HG03196 (cell line): ENCODE measurements at regions not wholly inside any gene's neighbourhood (a gene's known extent, or its start where the extent isn't known, plus 50 kb on each side); places are given as distances from the start of the nearest gene placed in this dataset.
"Not testable (repeated sequence)": the region's sequence is repeated elsewhere in the genome, so short reads cannot be mapped to it uniquely, and the experiment has no call there.

Experiments
- ATAC-seq: cut with Tn5 transposase; IDR thresholded peaks from one replicate; pipeline ENCODE4 v1.9.1; 2021; ENCODE audit not compliant: unreplicated experiment

- ATAC-seq, result no peak
Observed at GRCh38 chr7:92976931-92977330, 140.6 kb upstream of the CDK6 start.

DNA sequence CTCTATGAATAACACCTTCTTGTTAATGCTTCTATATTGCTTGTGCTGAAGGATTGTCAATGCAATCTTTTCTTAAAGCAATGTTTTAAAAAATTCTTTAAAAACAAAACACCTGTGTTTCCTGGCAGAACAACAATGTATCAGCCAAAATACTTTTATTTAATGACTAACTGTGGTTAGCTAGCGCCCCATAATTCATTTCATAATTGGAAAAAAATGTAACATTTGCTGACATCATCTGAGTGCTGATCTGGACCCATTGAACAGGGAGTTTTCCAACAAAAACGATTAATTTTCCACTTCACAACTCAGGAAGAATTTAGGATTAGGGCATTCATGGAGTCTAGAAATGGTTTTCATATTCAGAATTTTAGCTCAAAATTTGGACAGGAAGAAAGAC, 137.6 kb upstream of the CDK6 start:
- no peak for ATAC-seq

DNA sequence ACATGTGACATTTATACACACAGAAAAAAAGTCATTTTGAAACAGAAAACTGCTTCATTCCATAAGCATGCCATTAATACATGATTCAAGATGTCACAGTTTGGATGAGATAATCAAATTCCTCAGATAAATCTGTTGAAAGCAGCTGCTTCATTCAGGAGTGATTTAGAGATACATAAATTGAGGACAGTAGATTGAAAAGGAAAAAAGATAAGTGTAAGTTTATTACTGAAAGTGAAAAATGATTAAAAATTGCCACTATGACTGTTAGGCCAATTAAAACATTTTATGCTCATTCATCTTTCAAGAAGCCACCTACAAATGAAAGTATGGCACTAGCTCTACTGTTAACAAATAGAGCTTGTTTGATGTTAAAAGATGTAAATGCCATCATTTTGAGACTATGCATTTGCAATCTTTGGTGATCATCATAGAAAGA, 136.9 kb upstream of the CDK6 start:
- ATAC-seq, result no peak

- no peak for ATAC-seq
Observed at GRCh38 chr7:92972441-92972840, 136.1 kb upstream of the CDK6 start.

DNA sequence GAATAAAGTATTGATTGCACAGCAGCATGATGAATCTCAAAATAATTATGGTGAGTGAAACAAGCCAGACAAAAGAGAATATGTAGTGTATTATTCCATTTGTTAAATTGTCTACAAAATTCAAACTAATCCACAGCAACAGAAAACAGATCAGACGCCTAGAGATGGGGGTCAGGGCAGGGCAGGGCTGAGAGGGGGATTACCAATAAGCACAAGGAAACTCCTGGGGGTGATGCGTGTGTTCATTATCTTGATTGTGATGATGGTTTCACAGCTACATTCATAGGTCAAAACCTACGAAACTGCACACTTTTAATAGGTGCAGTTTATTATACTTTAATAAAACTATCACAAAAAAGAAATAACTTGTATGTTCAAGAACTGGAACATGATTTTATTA, 132.7 kb upstream of the CDK6 start:
- no peak for ATAC-seq

DNA sequence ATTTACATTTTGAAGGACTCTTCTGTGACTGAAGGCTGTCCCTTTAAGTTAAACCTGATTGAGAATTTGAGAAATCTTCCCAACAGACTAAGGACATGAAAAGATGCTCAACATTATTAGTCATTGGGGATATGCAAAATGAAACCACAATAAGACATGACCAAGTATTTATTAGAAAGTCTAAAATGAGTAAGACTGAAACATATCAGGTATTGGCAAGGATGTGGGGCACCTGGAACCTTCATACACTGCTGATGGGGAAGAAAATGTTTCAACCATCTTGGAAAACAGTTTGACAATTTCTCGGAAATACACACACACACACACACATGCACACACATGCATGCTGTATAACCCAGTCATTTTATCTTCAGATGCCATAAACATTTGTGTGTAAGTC, 132.1 kb upstream of the CDK6 start:
- ATAC-seq, result no peak

GRCh38 chr7:92967238-92967637, 130.9 kb upstream of the CDK6 start:
- no peak for ATAC-seq

DNA sequence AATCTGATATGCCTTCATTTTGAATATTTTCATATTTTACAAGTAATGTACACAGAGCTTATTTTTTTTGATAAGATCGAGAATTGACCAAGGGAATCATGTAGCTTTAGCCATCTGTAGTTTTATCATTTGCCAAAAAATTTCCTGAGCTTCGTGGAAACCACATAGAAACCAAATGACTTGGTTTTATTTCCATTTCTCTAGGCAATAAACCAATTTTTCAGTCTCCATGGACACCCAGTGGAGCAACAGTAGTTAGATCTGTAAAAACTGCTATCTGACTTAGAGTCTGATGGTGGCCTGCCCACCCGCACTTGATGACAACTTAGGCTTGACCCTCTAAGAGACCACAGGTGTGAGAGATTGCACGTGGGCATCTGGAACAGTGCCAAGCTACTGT, 127.8 kb upstream of the CDK6 start:
- no peak for ATAC-seq

- ATAC-seq, result no peak
Observed at GRCh38 chr7:92963566-92963965, 127.2 kb upstream of the CDK6 start.

DNA sequence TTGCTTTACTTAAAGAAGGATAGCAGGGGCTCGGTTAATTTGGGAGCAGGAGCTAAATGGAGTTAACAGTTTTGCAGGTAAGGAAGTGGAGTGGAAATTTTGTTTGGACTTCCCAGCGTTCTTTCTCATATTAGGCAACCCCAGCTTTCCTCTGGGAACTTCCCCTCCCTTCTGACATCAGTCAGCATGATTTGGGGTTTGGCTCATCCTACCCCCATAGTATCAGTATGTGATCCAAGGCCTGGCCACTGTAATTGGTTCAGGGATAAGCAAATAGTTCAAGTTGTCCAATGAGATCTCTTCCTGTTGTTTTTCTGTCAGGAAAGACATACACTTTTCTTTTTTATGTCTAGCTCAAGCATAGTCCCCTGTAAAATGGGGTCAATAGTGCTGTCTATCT, 125.6 kb upstream of the CDK6 start:
- no peak for ATAC-seq

DNA sequence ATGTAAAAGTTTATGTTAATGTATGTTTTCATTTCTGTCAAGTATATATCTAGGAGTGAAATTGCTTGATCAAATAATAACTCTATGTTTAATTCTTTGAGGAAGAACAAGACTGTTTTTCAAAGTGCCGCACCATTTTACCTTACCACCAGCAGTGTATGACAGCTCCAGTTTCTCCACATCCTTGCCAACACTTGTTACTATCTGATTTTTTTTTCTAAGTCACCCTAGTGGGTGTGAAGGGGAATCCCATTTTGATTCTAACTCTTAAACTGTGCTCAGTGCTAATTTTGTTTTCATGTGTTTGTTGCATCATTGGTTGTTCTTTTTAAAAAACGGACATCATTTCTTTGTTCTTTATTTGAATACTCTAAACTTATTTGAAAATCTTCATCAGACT, 120.2 kb upstream of the CDK6 start:
- ATAC-seq, result no peak

DNA sequence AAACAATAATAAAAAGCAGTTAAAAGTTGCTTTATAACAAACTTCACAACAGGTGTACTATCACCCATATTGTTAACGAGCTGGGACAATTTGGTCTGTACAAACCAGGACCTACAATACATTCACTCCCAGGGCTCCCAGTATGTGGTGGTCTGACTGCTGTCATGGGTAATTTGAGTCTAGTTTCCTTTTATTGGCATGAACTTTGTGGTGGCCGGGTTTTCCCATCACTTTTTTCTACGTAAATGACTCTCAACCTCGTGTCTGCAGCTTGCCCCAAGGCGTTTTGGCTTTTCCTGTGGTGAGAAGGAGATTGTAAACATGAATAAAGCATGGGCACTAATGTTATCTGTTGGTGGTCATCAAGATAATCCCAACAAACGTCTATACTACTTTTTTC, 118.7 kb upstream of the CDK6 start:
- no peak for ATAC-seq

- no peak for ATAC-seq
Observed at GRCh38 chr7:92953657-92954056, 117.3 kb upstream of the CDK6 start.

GRCh38 chr7:92949748-92950147, 113.4 kb upstream of the CDK6 start:
- no peak for ATAC-seq

GRCh38 chr7:92945840-92946239, 109.5 kb upstream of the CDK6 start:
- ATAC-seq, result no peak

- ATAC-seq, result no peak
Observed at GRCh38 chr7:92944633-92945032, 108.3 kb upstream of the CDK6 start.

DNA sequence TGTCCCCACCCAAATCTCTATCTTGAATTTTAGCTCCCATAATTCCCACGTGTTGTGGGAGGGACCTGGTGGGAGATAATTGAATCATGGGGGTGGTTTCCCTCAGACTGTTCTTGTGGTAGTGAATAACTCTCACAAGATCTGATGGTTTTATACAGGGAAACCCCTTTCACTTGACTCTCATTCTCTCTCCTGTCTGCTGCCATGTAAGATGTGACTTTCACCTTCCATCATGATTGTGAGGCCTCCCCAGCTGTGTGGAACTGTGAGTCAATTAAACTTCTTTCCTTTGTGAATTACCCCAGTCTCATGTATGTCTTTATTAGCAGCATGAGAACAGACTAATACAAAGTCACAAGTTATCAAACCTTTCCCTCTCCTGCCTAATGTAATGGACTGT, 106.3 kb upstream of the CDK6 start:
- ATAC-seq, result not testable (repeated sequence)

DNA sequence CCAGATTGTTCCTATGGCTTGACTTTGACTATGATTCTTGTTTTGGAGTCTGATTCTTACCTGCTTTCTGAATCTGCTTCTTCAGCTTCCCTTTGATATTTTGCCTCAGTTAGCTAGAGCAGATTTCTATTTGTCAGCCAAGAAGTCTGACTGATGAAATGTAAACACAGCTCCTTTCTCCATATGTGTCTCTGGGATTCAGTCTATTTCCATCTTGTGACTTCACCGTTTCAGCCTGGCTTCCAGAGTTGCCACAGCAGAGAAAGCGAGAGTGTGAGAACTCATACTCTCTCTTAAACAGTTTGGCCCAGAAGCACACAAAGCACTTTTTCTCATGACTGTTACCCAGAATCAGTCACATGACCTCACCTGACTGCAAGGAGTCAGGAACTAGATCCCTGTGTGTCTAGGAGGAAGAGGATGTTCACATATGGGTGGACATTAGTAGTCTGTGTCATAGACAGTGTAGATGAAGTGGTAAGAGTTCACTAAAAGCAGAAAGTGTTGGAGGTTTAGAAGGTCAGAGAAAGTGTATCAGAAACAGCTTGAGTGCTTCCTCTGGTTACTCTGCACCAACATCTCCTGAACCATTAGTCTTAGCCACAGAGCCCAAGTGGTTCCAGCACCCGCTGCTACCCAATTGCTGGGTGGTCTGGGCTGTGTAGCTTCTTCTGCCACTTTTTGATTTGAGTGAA, 103.4 kb upstream of the CDK6 start:
- no peak for ATAC-seq

DNA sequence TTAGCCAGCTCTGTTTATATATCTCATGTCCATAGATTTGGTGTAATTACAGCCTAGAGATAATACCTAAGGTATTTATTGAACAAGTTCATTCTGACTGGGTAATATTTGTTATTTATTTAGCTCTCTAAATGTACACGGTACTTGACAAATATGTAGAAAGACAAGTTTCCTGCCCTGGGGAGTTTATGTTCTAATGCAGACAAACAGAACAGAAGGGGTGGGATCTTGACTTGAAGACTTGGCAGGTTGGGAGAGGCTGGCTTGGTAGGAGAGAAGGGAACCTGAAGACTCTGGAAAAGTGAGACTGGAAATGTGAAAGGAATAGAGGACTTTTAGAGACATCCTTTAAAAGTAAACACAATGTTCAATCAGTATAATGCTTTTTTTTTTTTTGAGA, 97.7 kb upstream of the CDK6 start:
- no peak for ATAC-seq

- ATAC-seq, result no peak
Observed at GRCh38 chr7:92932450-92932849, 96.1 kb upstream of the CDK6 start.

GRCh38 chr7:92930404-92930803, 94.0 kb upstream of the CDK6 start:
- no peak for ATAC-seq

GRCh38 chr7:92926697-92927044, 90.3 kb upstream of the CDK6 start:
- ATAC-seq, result no peak

- ATAC-seq, result no peak
Observed at GRCh38 chr7:92925876-92926696, 89.7 kb upstream of the CDK6 start.
